H4 (cell line): ENCODE measurements at regions not wholly inside any gene's neighbourhood (a gene's known extent, or its start where the extent isn't known, plus 50 kb on each side); places are given as distances from the start of the nearest gene placed in this dataset.

Experiments used
- DNase-seq: peaks from one replicate; pipeline ENCODE4 v3.0.0-alpha.2; 2015; ENCODE audit warnings: low spot score

DNA sequence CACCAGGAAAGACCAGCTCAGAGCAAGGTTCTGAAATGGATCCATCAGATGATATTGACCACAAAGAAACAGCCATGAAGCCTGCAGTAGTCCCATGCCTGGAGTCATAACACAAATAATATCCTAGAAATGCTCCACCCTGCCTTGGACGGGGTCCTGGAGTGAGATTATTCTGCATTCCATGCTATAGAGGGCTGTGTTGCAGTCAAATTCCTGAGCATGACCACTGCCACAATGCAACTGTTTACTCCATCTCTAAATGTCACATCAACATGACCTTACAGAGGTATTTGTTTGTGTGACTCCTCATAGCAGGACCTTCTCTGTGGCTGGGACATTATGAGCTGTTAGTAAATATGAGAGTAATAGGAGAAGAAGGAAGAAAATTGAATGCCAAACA, 257.5 kb upstream of the TCF21 start:
- DNase-seq, result peak; percentile 71

DNA sequence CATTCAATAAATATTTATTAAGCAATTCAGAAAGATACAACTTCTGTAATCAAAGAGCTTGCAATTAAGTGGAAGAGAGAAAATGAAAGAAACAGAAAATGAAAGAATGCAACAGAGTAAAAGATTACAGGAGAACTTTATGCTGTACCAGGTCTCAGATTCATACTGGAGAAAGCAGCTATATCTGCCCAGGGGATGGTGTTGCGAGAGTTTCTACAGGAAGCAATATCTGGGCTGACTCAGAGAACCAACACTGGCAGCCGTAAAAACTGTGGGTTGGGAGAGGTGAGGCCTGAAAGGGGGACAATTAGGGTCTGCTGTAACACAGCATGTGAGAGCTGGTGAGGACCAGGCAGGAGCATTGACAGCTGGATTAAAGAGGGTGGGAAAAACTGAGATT, 256.7 kb upstream of the TCF21 start:
- no peak for DNase-seq

DNA sequence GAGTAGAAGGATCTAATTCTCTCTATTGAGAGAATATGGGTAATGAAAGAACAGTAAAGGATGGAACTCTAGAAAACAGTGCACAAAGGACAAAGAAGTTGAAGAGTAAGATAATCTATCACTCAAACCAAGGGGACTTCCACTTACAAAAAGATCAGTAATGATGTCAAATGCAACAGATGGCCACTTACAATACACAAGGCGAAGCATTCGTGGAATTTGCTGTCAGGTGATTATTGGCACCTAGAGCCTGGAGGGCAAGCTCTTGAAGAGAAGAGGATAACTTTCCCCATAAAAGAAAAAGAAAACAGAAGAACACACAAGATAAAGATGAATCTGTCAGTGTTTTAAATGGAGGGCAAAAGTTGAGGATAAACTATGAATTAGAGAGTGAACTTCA, 256.0 kb upstream of the TCF21 start:
- no peak for DNase-seq

- DNase-seq, result no peak
These were observed 254.4 kb upstream of the TCF21 start for GRCh38 chr6:133634474-133634873.

DNA sequence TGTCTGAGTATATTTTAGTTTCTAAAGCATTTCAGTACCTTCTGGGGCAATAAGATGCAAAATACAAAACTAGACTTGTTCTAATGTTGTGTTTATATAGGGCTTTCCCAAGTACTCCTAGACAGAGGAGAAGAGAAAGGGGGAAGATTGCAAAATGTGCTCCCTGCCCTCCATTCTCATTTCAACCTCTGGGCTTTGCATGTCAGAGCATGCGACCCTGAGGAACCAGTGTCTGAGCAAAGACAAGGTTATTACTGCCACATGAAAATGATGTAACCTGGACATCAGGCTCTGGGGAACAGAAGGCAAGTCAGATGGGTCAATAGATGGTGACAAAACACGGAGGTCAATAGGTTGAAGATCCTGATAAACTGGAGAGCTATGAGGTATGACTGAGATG, 253.5 kb upstream of the TCF21 start:
- no peak for DNase-seq

DNA sequence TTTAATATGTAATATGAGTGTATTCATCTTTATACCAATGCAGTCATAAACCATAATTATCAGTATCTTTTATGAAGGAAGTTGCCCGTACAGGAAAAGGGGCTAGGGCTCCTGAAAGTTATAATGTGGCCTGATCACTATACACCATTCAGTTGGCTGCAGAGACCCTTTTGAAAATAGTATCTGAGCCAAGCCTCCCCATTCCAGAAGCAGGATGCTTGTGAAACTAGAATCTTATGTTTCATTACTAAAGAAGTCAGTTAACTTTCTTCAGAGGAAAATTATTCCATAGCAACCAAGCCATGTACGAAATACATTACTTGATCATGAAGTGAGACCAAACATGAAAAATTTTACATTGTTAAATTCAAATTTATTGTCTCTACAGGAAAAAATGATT, 251.5 kb upstream of the TCF21 start:
- DNase-seq, result no peak

DNA sequence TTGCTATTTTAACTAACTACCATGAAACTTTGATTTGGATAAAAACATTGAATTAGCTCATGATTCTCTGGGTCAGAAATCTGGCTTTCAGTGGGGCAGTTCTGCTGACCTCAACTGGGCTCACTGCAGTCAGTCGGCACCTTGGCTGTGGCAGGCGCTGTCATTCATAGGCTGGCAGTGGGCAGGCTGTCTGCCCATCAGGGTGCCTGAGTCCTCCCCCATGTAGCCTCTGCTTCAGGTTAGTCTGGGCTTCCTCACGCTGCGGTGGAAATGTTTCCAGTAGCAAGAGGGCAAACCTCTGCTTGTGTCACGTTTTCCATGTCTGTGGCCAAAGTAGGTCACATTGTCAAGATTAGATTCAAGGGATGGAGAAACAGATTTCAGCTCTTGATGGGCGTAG, 251.0 kb upstream of the TCF21 start:
- no peak for DNase-seq

DNA sequence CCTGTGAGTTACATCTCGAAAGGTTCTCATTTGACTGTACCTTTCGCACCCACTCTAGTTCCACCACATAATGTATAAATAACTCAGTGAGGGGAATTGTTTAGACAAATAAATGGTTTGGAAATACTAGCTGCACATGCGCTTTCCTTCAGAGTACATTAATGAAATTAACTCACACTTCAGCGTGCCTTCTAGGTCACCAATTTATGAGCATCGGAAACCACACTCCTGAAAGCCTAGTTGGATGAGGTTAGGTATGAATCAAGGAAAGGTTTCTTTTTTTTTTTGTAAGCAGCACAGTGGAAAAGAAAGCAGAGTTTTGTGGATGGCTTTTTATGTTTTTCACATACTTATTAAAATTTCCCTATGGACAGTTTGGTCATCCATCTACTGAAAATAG, 247.8 kb upstream of the TCF21 start:
- peak; percentile 54 for DNase-seq

DNA sequence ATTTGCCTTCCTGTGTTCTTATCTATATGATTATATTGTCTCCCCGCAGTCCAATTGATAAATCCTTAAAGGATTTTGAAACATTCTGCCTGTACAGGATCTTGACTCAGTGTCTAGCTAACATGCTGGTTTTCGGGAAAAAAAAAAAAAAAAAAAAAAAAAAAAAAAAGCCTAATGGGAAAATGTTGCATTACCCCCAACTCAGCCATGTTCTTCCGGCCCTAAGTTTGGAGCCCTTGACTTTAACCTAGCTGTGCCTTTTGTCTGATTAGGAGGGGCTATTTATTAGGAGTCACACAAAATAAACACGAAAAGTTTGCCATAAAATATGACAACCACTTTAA, 244.4 kb upstream of the TCF21 start:
- no peak for DNase-seq

- peak; percentile 91 for DNase-seq
These were observed 243.9 kb upstream of the TCF21 start for GRCh38 chr6:133644892-133645619.

- no peak for DNase-seq
These were observed 242.8 kb upstream of the TCF21 start for GRCh38 chr6:133645966-133646740.

GRCh38 chr6:133648581-133648980, 240.3 kb upstream of the TCF21 start:
- DNase-seq, result no peak

DNA sequence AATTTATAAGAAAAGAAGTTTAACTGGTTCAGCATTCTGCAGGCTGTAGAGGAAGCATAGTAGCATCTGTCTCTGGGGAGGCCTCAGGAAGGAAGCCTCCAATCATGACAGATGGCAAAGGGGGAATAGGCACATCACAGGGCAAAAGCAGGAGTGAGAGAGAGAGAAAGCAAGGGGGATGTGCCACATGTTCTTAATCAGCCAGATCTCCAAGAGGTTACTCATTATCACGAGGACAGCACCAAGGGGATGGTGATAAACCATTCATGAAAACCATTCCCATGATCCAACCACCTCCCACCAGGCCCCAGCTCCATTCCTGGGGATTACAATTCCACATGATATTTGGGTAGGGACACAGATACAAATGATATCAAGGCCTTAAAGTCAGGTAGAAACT, 217.5 kb upstream of the TCF21 start:
- no peak for DNase-seq

- DNase-seq, result no peak
These were observed 215.9 kb upstream of the TCF21 start for GRCh38 chr6:133673056-133673455.

GRCh38 chr6:133674661-133675060, 214.3 kb upstream of the TCF21 start:
- DNase-seq, result no peak

DNA sequence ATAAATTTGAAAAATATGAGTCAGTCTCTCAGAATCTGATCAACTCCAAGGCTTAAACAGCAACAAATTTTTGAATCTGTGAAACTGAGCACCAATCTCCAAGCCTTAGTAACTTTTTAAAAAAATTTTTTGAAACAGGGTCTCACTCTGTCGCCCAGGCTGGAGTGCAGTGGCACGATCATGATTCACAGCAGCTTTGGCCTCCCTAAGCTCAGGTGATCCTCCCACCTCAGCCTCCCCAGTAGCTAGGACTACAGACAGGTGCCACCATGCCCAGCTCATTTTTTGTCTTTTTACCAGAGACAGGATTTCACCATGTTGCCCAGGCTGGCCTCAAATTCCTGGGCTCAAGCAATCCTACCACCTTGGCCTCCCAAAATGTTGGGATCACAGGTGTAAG, 207.9 kb upstream of the TCF21 start:
- DNase-seq, result no peak

DNA sequence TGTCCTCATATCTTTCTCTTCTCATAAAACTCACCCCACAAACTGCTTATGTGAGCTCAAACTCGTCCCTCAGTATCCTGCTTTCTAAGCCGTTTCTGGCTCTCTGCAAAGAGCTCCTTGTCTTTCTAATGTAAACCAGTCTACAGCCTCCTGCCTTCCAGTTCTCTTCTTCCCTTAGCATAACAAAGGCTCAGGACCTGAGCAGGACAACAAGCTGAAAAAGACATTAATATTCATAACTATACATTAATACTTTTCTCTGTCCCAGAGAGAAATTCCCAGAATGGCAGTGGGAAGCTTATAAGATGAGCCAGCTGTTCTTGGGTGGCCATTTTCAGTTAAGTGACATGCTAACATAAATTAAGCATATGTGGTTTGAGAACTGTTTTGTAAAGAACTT, 207.0 kb upstream of the TCF21 start:
- DNase-seq, result no peak

- no peak for DNase-seq
These were observed 206.2 kb upstream of the TCF21 start for GRCh38 chr6:133682506-133683307.

DNA sequence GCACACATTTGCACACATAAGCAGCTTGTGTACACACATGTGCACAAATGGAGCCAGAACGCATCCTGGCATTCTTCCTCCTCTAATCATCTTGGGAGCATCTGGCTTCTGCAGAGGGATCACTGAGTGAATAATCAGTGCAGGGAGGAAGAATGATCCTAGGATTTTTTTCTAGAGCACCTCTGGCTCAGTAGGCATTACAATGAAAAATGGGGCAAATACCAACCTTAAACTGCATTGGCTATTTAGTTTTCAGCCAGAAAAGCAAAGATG, 205.7 kb upstream of the TCF21 start:
- DNase-seq, result no peak

- DNase-seq, result no peak
These were observed 205.3 kb upstream of the TCF21 start for GRCh38 chr6:133683606-133684005.

DNA sequence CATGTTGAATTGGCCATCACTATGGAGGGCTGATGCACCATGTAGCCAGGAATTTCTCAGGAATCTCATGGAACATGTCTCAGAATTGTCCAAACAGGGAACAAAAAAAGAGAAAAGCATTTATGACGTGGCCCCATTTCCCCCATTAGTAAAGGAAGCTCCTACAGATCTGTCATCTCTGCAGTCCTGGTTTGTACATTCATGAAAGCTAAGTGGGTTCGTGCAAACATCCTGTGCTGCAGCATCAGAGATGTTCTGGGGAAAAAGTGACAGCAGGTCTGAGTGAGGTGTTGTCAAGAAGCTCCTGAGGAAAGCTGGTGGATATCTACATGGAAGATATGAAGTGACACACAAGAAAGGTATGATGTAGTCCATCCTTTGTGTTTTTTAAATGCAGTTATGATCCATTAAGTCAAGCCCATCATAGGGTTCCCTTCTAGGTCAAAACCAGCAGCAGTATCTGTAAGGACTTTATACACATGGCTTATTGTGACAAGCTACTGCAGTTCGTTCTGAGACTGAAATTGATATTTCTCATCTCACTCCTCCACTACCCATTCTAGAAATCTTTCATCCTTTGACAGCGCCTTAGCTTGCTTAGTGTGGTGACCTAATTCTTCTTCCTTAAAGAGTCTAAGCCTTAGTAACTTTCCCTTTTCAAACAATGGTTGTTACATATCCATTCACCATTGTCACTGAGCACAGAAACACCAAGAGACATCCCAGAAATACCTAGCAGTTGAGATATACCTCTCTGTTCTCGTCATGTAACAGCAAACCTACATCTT, 200.0 kb upstream of the TCF21 start:
- DNase-seq, result no peak

GRCh38 chr6:133689863-133690262, 199.1 kb upstream of the TCF21 start:
- no peak for DNase-seq
